ENCODE measurements at regions not wholly inside any gene's neighbourhood (a gene's known extent, or its start where the extent isn't known, plus 50 kb on each side); places are given as distances from the start of the nearest gene placed in this dataset.

GRCh38 chr14:21780429-21781084 lies 106.9 kb upstream of the OR4E1 start:
- Histone ChIP-seq H3K79me1 (ENCODE audit: low read depth, low read length) (no peaks in the 10 kb centered on the region), H3K27me3 (replicated peaks in 1 of 4; ENCODE audit: control insufficient read depth in 3 of 4, extremely low read depth in 1 of 4, insufficient read depth in 3 of 4, low read length in 3 of 4) (no peaks in the 10 kb centered on the region), H2AK5ac (ENCODE audit: low read depth, low read length) (no peak overlapping the region), H3K56ac (replicated peaks; ENCODE audit: insufficient read length, low read depth, low read length) (no peak overlapping the region), H3K4ac (replicated peaks; ENCODE audit: insufficient read length, low read depth, low read length) (no peak overlapping the region), H3K4me1 (replicated peaks in 1 of 4; ENCODE audit: control insufficient read depth in 3 of 4, insufficient read depth in 4 of 4, low read length in 3 of 4) (peaks cover 0 to 4% (median 3%) of the 10 kb centered on the region in 4 experiments; a peak in 4 of 7 replicates), H3K23ac (ENCODE audit: insufficient read length) (no peak overlapping the region), H3K9ac (replicated peaks in 1 of 4; ENCODE audit: extremely low read depth in 1 of 4, low read depth in 3 of 4, low read length in 3 of 4) (no peak overlapping the region), H2BK120ac (replicated peaks; ENCODE audit: low read depth, low read length) (no peak overlapping the region), H3K23me2 (ENCODE audit: low read depth, low read length) (no peaks in the 10 kb centered on the region), H4K91ac (replicated peaks; ENCODE audit: insufficient read length, low read length) (no peak overlapping the region), H3K4me3 (ENCODE audit: extremely low read depth in 1 of 4, insufficient read depth in 2 of 4, low read depth in 3 of 4, low read length in 4 of 4) (no peak overlapping the region), H3K79me2 (ENCODE audit: control insufficient read depth in 1 of 2, insufficient read depth in 2 of 2, low read length in 2 of 2) (no peaks in the 10 kb centered on the region), H4K20me1 (replicated peaks in 1 of 2; ENCODE audit: control insufficient read depth in 1 of 2, insufficient read depth in 2 of 2, low read length in 2 of 2) (no peaks in the 10 kb centered on the region), H3K36me3 (ENCODE audit: control insufficient read depth in 2 of 4, insufficient read depth in 4 of 4, low read length in 3 of 4) (no peaks in the 10 kb centered on the region), H4K5ac (ENCODE audit: insufficient read length, low read depth, low read length) (no peak overlapping the region), H3K4me2 (ENCODE audit: insufficient read depth in 1 of 2, low read depth in 2 of 2, low read length in 2 of 2) (no peak overlapping the region), H2BK20ac (ENCODE audit: low read length) (no peak overlapping the region), H4K8ac (ENCODE audit: extremely low read depth, insufficient read depth, low read length) (0 out of 2 replicates have a peak overlapping the region, but pooled peaks have one; percentile 7), H3K14ac (ENCODE audit: insufficient read length) (no peak overlapping the region), H3K9me3 (ENCODE audit: insufficient read depth in 2 of 2, low read depth in 1 of 2, low read length in 1 of 2) (no peaks in the 10 kb centered on the region; a peak in 1 of 4 replicates), H2BK15ac (ENCODE audit: low read length) (no peak overlapping the region), H3K18ac (ENCODE audit: extremely low read depth, low read length) (no peak overlapping the region), H2AFZ (ENCODE audit: low read length) (peak overlapping the region; percentile 38; the same call in 1 of the 2 replicates), H3K27ac (ENCODE audit: low read depth, low read length) (no peak overlapping the region), H2BK5ac (ENCODE audit: low read depth, low read length) (no peak overlapping the region), H2BK12ac (ENCODE audit: low read depth, low read length) (no peak overlapping the region; the same call in 1 of the 2 replicates)
- POLR2A ChIA-PET (ENCODE audit: partially characterized antibody), result no interaction called here
- 92% methylated on average over 14 of the region's 14 CpGs; no CpG with 5 or more reads in 1 of the 2 experiments for WGBS, 2 experiments (ENCODE audit: extremely low coverage in 1 of 2, insufficient coverage in 1 of 2, insufficient read length in 1 of 2, insufficient replicate concordance in 2 of 2, low coverage in 1 of 2, low lambda C conversion rate in 2 of 2, missing lambda C conversion rate in 1 of 2)
- CTCF ChIA-PET (ENCODE audit: partially characterized antibody), result interaction anchor here (0.5 to 2.1 kb wide), 9 partner anchors 8 to 774 kb away, joined by 3 to 7 read pairs (median 4); no protein-coding TSS in a partner anchor
- DNase-seq (ENCODE audit: low read depth in 1 of 2, low spot score in 2 of 2) (no peak), FAIRE-seq (no peak)
- no peak for TF ChIP-seq TAF7 (optimal IDR thresholded peaks at IDR 0.05; ENCODE audit: borderline replicate concordance, low read depth, low read length)
- no peak for TF ChIP-seq JUN (IDR thresholded peaks at IDR 0.05; ENCODE audit: low read depth, low read length)
- no peak for TF ChIP-seq KDM4A (IDR thresholded peaks at IDR 0.05; ENCODE audit: low read depth, low read length, severe bottlenecking)
- no peak for TF ChIP-seq KDM1A (IDR thresholded peaks at IDR 0.05; ENCODE audit: borderline replicate concordance, low read length)
- TF ChIP-seq HDAC6 (IDR thresholded peaks at IDR 0.05; ENCODE audit: low read depth, low read length), result no peak
- TF ChIP-seq SAP30 (IDR thresholded peaks at IDR 0.05; ENCODE audit: insufficient read depth, insufficient replicate concordance, low read length), result no peak
